Lower lobe of right lung (tissue), 2 donors: ENCODE measurements at regions not wholly inside any gene's neighbourhood (a gene's known extent, or its start where the extent isn't known, plus 50 kb on each side); places are given as distances from the start of the nearest gene placed in this dataset.
"Not testable (repeated sequence)": the region's sequence is repeated elsewhere in the genome, so short reads cannot be mapped to it uniquely, and the experiment has no call there.

Experiments
- ATAC-seq, 2 donors: fragments of 200-7000 bp; cut with Tn5 transposase; one replicate each; pipeline ENCODE4 v1.9.1; 2020 to 2022; ENCODE audit warnings: mild to moderate bottlenecking in 2 of 2, moderate library complexity in 2 of 2
- DNase-seq: peaks from one replicate; pipeline ENCODE4 v3.0.0-alpha.2; 2020
- H3K27ac ChIP-seq: fragments of 200-600 bp; one replicate; pipeline ENCODE4 v1.8.0; 2022
- H3K27me3 ChIP-seq: fragments of 200-600 bp; one replicate; pipeline ENCODE4 v1.8.0; 2022; ENCODE audit warnings: low read depth
- H3K36me3 ChIP-seq: fragments of 200-600 bp; one replicate; pipeline ENCODE4 v1.8.0; 2022; ENCODE audit warnings: mild to moderate bottlenecking
- H3K4me1 ChIP-seq: fragments of 200-600 bp; one replicate; pipeline ENCODE4 v1.8.0; 2022
- H3K4me3 ChIP-seq: fragments of 200-600 bp; one replicate; pipeline ENCODE4 v1.8.0; 2022; ENCODE audit warnings: mild to moderate bottlenecking
- H3K9me3 ChIP-seq: fragments of 200-600 bp; one replicate; pipeline ENCODE4 v1.8.0; 2022
- intact Hi-C: fragments of 100-400 bp; cut with DNase I; formaldehyde crosslinking; loops from one replicate; pipeline ENCODE4 v1.11.0; 2022
- donor health status: DM: no; HTN: yes; CAD: no; lungs with severe emphysema.

- H3K27me3 ChIP-seq, H3K9me3 ChIP-seq, intact Hi-C loops, H3K4me3 ChIP-seq, H3K36me3 ChIP-seq, DNase-seq, H3K27ac ChIP-seq, H3K4me1 ChIP-seq, ATAC-seq: not testable (repeated sequence)
Observed at GRCh38 chr11:3538220-3538619, 103.6 kb downstream of the ART5 start.

GRCh38 chr11:3537254-3537653, 104.5 kb downstream of the ART5 start:
- intact Hi-C loops, H3K4me1 ChIP-seq, H3K36me3 ChIP-seq, H3K9me3 ChIP-seq, DNase-seq, H3K4me3 ChIP-seq, H3K27me3 ChIP-seq, ATAC-seq, H3K27ac ChIP-seq: not testable (repeated sequence)

DNA sequence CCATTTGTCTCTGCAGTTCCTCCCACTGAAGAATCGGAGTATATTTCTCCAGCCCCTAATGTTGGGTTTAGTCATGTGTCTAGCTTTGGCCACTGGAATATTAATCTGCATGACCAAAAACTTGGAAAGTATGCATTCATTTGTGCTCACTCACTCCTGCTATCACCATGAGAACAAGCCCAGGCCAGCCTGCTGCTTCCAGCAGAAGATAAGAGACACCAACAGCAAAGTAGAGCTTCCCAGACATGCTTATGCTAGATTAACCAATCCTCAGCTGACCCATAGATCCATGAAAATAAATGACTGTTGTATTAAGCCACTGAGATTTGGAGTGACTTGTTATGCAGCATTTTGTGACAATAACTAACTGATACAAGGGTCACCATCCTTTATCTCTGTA, 108.8 kb downstream of the ART5 start:
- H3K4me1 ChIP-seq, H3K4me3 ChIP-seq, H3K9me3 ChIP-seq, DNase-seq, ATAC-seq, intact Hi-C loops, H3K27ac ChIP-seq, H3K27me3 ChIP-seq, H3K36me3 ChIP-seq: not testable (repeated sequence)

DNA sequence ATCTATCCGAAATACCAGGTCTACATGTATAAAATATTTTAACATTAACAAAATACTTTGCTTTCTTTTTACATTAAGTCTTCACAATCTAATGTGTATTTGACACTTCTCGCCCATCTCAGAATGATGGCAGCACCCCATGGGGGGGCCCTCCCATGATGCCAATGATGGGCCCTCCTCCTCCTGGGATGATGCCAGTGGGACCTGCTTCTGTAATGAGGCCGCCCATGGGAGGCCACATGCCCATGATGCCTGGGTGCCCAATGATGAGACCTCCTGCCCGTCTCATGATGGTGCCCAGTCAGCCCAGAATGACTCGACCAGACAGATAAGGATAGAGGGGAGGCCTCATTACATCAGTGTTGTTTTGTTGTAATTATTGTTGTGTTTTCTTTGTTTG, 110.5 kb downstream of the ART5 start:
- H3K4me1 ChIP-seq, intact Hi-C loops, H3K27ac ChIP-seq, H3K27me3 ChIP-seq, ATAC-seq, H3K9me3 ChIP-seq, H3K36me3 ChIP-seq, H3K4me3 ChIP-seq, DNase-seq: not testable (repeated sequence)

DNA sequence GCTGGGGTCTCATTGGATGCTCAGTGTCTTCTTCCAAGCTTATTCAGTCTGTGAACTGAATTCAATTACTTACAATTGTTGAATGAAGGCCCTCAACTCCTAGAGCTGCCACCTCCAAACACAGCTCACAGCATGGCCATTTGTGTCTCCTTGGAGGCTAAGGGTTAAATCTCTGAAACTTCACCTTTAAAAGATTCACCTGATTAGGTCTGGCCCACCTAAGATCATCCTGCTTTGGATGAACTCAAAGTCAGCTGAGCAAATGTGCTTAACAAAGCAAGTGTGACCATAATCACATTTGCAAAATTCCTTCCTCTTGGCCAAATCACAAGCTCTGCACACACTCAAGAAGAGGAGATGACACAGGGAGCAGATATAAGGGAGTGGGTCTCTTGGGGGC, 118.2 kb downstream of the ART5 start:
- DNase-seq, H3K9me3 ChIP-seq, H3K4me3 ChIP-seq, H3K27me3 ChIP-seq, intact Hi-C loops, H3K36me3 ChIP-seq, H3K4me1 ChIP-seq, H3K27ac ChIP-seq, ATAC-seq: not testable (repeated sequence)

DNA sequence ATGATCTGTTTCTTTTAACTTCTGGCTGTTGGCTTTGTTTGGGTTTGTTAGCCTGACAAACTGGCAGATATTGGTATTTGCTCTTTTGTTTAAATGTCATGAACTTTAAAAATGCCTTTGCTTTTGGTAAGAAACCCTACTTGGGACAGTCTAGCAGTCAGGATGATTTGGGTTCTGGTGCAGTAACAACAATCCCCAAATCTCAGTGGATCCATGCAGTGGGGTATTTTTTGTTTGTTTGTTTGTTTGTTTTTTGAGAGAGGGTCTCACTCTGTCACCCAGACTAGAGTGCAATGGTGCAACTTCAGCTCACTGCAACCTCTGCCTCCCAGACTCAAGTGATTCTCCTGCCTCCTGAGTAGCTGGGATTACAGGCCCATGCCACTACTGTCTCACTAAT, 120.9 kb downstream of the ART5 start:
- H3K9me3 ChIP-seq, DNase-seq, H3K4me3 ChIP-seq, intact Hi-C loops, H3K27me3 ChIP-seq, H3K27ac ChIP-seq, H3K36me3 ChIP-seq, ATAC-seq, H3K4me1 ChIP-seq: not testable (repeated sequence)

DNA sequence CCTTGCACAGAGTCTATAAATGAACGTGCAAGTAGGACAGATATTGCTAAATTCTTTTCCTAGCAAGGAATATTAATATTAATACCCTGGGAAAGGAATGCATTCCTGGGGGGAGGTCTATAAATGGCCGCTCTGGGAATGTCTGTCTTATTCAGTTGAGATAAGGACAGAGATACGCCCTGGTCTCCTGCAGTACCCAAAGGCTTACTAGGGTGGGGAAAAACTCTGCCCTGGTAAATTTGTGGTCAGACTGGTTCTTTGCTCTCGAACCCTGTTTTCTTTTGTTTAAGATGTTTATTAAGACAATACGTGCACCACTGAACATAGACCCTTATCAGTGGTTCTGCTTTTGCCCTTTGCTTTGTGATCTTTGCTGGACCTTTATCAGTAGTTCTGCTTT, 122.0 kb downstream of the ART5 start:
- H3K9me3 ChIP-seq, intact Hi-C loops, H3K27me3 ChIP-seq, H3K4me1 ChIP-seq, ATAC-seq, DNase-seq, H3K4me3 ChIP-seq, H3K27ac ChIP-seq, H3K36me3 ChIP-seq: not testable (repeated sequence)

GRCh38 chr11:3516934-3517567, 124.7 kb downstream of the ART5 start:
- ATAC-seq, H3K36me3 ChIP-seq, H3K27ac ChIP-seq, intact Hi-C loops, H3K4me3 ChIP-seq, H3K27me3 ChIP-seq, H3K9me3 ChIP-seq, DNase-seq: not testable (repeated sequence)
- peaks cover 13% of the 10 kb centered on the region for H3K4me1 ChIP-seq

DNA sequence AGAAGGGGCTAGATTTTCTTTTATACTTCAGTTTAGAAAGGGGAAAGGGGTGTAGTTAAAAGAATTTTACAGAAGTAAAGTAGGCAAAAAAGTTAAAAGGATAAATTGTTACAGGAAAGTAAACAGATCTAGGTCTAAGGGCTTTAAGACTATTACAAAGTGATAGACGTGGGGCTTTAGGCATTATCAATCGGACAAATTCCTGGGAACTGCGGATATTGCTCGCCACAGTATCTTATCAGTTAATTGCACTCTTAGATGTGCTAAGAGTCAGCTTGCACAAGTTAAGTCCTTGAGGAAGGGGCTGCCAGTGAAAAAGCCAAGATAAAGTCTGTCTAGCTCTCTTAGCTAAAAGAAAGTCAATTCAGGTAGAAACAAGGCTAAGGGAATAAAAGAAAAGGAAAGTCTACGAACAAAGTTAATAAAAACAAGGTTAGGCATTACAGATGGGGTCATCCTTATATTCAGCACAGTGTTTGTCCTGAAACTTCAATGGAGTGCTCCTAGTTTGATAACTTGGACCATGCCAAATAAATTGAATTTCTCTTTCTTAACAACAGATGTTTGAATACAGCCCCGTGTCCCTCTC, 125.4 kb downstream of the ART5 start:
- peaks cover 14% of the 10 kb centered on the region for H3K4me1 ChIP-seq
- ATAC-seq, H3K36me3 ChIP-seq, H3K27ac ChIP-seq, H3K9me3 ChIP-seq, H3K4me3 ChIP-seq, intact Hi-C loops, DNase-seq, H3K27me3 ChIP-seq: not testable (repeated sequence)

DNA sequence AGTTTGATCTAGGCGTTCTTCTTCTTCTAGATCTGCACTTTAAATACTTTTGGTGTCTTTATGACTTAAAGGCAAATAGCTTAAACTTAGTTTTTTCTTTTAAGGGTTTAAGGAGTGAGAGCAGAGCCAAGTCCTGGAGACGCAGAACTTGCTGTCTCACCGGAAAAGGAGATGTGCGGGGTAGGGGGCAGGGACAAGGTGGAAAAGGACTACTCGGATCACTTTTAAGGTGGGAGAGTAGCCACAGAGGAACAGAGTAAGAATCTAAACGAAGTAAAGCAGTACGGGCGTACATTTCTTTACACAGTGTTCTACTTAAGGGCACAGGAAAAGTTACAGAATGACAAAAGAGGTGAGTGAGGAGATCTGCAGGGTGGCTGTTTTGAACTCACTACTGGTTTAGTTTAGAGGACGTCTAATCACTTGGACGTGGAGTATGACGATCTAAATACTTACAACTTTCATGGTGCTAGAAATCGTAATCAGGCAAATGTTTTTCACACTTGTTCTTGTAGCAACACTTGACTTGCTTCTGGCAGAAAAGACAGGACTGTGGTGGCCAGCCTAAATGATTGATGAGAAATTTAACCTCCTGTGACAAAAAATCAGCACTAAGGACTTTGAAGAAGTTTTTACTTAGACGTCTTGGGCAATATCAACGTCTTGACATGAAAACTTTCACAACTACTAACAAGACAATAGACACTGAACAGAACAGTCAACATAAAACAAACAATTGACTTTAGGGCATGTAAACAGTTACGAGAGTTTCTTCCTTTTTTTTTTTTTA, 127.0 kb downstream of the ART5 start:
- H3K27ac ChIP-seq, ATAC-seq, H3K27me3 ChIP-seq, H3K36me3 ChIP-seq, H3K4me3 ChIP-seq, H3K9me3 ChIP-seq, DNase-seq, intact Hi-C loops: not testable (repeated sequence)
- H3K4me1 ChIP-seq = peaks cover 14% of the 10 kb centered on the region

DNA sequence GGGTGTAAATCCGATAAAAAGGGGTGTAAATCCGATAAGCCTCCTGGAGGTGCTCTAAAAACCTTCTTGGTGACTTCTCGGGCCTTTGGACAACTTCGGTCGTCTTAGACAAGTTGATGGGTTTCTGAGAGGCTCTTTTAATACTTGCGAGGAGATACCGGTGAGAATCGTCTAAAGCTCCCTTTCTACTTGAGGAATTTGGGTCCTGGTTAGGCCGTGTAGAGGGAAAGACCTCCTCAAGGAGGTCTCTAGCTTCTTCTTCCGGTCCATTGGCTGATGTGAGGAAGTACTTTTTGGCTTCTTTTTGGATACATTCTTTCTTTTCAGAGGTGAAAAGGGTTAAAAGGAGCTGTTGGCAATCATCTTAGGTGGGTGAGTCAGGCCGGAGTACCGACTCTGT, 128.5 kb downstream of the ART5 start:
- DNase-seq, ATAC-seq, H3K9me3 ChIP-seq, H3K4me3 ChIP-seq, intact Hi-C loops, H3K27ac ChIP-seq, H3K36me3 ChIP-seq, H3K27me3 ChIP-seq: not testable (repeated sequence)
- H3K4me1 ChIP-seq = peaks cover 14% of the 10 kb centered on the region

GRCh38 chr11:3512751-3513150, 129.0 kb downstream of the ART5 start:
- H3K4me1 ChIP-seq = peaks cover 14% of the 10 kb centered on the region
- H3K4me3 ChIP-seq, intact Hi-C loops, H3K27me3 ChIP-seq, H3K36me3 ChIP-seq, DNase-seq, ATAC-seq, H3K9me3 ChIP-seq, H3K27ac ChIP-seq: not testable (repeated sequence)

DNA sequence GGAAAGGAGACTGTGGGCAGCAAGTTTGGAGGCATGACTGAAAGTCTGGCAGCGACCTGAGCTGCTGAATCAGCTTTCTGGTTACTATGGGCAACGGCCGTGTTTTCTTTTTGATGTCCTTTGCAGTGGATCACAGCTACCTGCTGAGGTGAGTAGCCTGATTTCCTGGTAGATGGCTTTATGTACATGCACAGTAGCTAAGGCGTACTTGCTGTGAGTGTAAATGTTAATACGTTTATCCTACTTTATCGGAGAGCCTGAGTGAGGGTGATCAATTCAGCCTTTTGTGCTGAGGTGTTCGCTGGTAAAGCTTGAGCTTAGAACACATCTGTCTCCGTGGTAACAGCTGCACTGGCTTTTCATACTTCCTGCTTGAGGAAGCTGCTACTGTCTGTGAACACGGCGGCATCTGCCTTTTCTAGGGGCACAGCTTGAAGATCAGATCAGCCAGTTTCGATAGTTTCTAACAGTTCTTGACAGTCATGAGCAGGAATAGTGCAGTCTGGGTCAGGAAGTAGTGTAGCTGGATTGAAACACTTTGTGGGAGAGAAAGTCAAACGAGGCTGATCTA, 129.6 kb downstream of the ART5 start:
- H3K4me3 ChIP-seq, ATAC-seq, H3K9me3 ChIP-seq, H3K27me3 ChIP-seq, DNase-seq, intact Hi-C loops, H3K36me3 ChIP-seq: not testable (repeated sequence)
- Histone ChIP-seq H3K27ac (peak overlapping the region; percentile 31), H3K4me1 (peaks cover 14% of the 10 kb centered on the region)
